ENCODE measurements at regions not wholly inside any gene's neighbourhood (a gene's known extent, or its start where the extent isn't known, plus 50 kb on each side); places are given as distances from the start of the nearest gene placed in this dataset.

DNA sequence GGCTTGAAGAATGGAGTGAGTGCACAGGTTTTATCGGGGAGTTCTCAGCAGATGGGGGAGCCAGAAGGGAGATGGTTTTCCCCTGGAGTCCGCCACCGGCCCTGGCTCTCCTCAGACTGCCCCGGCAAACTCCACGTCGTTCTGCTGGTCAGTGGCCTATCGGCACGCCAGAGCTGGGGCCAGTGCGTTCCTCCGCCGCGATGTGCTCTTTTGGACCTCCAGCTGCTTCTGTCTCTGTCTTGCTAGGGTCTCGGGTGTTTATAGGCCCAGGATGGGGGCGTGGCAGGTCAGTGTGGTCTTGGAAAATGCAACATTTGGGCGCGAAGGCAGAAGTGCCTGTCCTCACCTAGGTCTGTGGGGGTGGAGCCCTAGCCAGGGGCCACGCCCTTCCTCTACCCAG, 53.0 kb upstream of the ADTRP start:
- Histone ChIP-seq H3K36me3 (no peaks in the 10 kb centered on the region), H3K27ac (peak overlapping the region in 1 of 8 donors; percentile 30), H3K9me3 (no peaks in the 10 kb centered on the region), H3K27me3 (replicated peaks in 1 of 7) (no peaks in the 10 kb centered on the region), H3K4me3 (no peak overlapping the region), H3K4me1 (peaks cover 0 to 33% (median 20%) of the 10 kb centered on the region in 6 donors)
- WGBS, 5 donors: 89 to 94% (median 93%) methylated on average over 17 of the region's 17 CpGs
- TF ChIP-seq, protein P1, sequence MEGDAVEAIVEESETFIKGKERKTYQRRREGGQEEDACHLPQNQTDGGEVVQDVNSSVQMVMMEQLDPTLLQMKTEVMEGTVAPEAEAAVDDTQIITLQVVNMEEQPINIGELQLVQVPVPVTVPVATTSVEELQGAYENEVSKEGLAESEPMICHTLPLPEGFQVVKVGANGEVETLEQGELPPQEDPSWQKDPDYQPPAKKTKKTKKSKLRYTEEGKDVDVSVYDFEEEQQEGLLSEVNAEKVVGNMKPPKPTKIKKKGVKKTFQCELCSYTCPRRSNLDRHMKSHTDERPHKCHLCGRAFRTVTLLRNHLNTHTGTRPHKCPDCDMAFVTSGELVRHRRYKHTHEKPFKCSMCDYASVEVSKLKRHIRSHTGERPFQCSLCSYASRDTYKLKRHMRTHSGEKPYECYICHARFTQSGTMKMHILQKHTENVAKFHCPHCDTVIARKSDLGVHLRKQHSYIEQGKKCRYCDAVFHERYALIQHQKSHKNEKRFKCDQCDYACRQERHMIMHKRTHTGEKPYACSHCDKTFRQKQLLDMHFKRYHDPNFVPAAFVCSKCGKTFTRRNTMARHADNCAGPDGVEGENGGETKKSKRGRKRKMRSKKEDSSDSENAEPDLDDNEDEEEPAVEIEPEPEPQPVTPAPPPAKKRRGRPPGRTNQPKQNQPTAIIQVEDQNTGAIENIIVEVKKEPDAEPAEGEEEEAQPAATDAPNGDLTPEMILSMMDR (IDR thresholded peaks at IDR 0.05 in 8 of 11, conservative IDR thresholded peaks at IDR 0.05 in 3 of 11): no peak
- intact Hi-C loops (cut with DNase I; ENCODE audit: low total_unique reads): no loop called here
- DNase-seq: no peak

DNA sequence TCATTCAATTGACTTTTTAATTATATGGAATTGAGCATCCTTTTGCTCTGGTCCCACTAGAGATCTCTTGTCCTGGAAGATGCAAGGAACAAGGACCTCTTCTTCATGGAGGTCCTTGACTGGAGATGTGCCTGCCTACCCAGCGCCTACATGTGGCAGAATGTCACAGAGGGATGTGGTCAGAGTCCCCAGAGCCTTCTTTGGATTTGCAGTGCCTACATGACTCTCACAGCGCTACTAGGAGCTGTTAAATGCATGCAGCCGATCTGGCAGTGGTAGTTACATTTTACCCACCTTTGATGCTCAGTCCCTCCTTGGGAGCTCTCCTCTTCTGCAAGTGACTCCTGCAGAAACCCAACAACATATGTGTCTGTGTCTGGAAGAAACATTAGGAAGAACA, 51.9 kb upstream of the ADTRP start:
- intact Hi-C loops (cut with DNase I; ENCODE audit: low total_unique reads): no loop called here
- WGBS, 5 donors: 89 to 95% (median 93%) methylated on average over 3 of the region's 3 CpGs
- Histone ChIP-seq H3K36me3 (no peaks in the 10 kb centered on the region), H3K4me3 (no peak overlapping the region), H3K27me3 (replicated peaks in 1 of 7) (no peaks in the 10 kb centered on the region), H3K27ac (no peak overlapping the region), H3K4me1 (peaks cover 0 to 33% (median 20%) of the 10 kb centered on the region in 6 donors), H3K9me3 (no peaks in the 10 kb centered on the region)
- no peak for TF ChIP-seq POLR2A (IDR thresholded peaks at IDR 0.05)
- no peak for TF ChIP-seq POLR2AphosphoS5 (IDR thresholded peaks at IDR 0.05)
- TF ChIP-seq, protein P1 (IDR thresholded peaks at IDR 0.05 in 8 of 11, conservative IDR thresholded peaks at IDR 0.05 in 3 of 11): no peak
- no peak for DNase-seq

DNA sequence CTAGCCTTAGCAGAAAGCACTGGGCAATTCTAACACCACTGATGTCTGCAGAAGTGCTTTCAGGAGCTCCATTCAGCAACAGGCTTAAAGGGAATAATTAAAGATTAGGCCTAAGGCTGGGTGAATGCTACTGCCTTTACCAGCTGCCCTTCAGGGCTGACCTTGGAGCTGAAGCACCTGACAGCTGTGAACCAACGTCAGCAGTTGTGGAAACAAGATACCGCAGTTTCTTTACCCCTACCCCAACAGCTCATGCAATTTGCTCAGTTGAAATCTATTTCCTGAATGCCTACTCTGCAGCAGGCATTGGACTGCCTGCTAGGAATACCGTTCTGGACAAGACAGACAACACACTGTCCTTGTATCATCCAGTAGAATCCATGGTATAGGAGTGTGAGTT, 51.5 kb upstream of the ADTRP start:
- intact Hi-C loops (cut with DNase I; ENCODE audit: low total_unique reads): no loop called here
- no peak for DNase-seq
- WGBS, 5 donors: 57 to 77% (median 62%) methylated on average over 3 of the region's 3 CpGs
- H3K36me3 ChIP-seq: no peaks in the 10 kb centered on the region
- H3K27ac ChIP-seq: no peak overlapping the region
- no peak overlapping the region for H3K4me3 ChIP-seq
- H3K4me1 ChIP-seq: peaks cover 0 to 30% (median 20%) of the 10 kb centered on the region in 6 donors
- no peaks in the 10 kb centered on the region for H3K27me3 ChIP-seq (replicated peaks in 1 of 7)
- no peaks in the 10 kb centered on the region for H3K9me3 ChIP-seq
- TF ChIP-seq POLR2A (IDR thresholded peaks at IDR 0.05) (no peak), POLR2AphosphoS5 (IDR thresholded peaks at IDR 0.05) (no peak)
- TF ChIP-seq, protein P1 (IDR thresholded peaks at IDR 0.05 in 8 of 11, conservative IDR thresholded peaks at IDR 0.05 in 3 of 11): no peak

DNA sequence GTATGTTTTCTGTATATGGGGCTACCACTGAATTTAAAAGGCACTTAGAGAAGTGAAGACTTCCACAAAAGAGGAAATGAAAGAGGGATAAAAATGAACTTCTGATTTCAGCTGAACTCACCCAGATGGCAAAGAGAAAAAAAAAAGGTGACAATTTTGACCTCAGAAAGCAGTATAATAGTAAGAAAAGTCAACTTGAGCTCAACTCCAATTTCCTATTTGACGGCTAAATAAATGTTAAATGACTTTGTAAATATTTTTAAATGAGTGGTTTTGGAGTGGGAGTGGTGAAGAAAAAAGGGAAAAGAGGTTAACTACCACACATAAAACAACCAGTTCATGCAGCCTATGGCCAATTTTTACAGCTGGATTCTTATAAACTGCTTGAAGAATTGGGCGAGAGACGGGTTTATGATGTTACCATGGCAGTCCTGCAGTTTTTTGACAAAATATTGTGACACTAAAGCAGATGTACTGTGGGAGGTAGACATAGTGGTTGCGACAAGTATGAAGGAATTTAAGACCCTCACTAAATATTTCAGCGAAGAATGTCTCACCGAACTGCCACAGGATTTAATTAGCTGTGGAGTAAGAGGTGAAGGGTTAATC, 49.8 kb upstream of the ADTRP start:
- Histone ChIP-seq H3K9me3 (no peaks in the 10 kb centered on the region), H3K36me3 (no peaks in the 10 kb centered on the region), H3K27me3 (replicated peaks in 1 of 7) (no peaks in the 10 kb centered on the region), H3K4me3 (no peak overlapping the region), H3K27ac (peak overlapping the region in 3 of 8 donors; percentile 1 to 25 (median 8)), H3K4me1 (peaks cover 0 to 21% (median 12%) of the 10 kb centered on the region in 6 donors)
- WGBS, 5 donors: 67 to 81% (median 75%) methylated on average over 6 of the region's 6 CpGs
- DNase-seq: no peak
- intact Hi-C loops (cut with DNase I; ENCODE audit: low total_unique reads): no loop called here
- TF ChIP-seq POLR2AphosphoS5 (IDR thresholded peaks at IDR 0.05) (no peak), POLR2A (IDR thresholded peaks at IDR 0.05) (no peak)
- TF ChIP-seq, protein P1 (IDR thresholded peaks at IDR 0.05 in 8 of 11, conservative IDR thresholded peaks at IDR 0.05 in 3 of 11): no peak

Data from spleen (tissue), 11 donors.